ENCODE measurements at regions not wholly inside any gene's neighbourhood (a gene's known extent, or its start where the extent isn't known, plus 50 kb on each side); places are given as distances from the start of the nearest gene placed in this dataset.

GRCh38 chr4:162499478-162499877, 335.7 kb upstream of the FSTL5 start:
- intact Hi-C loops (cut with DNase I) = no loop called here
- Histone ChIP-seq H3K27ac (no peak overlapping the region), H3K36me3 (no peaks in the 10 kb centered on the region), H3K27me3 (no peaks in the 10 kb centered on the region), H3K4me3 (no peak overlapping the region), H3K4me1 (no peaks in the 10 kb centered on the region), H3K9me3 (no peaks in the 10 kb centered on the region)
- DNase-seq (ENCODE audit: extremely low spot score in 2 of 2) = no peak
- TF ChIP-seq CTCF (IDR thresholded peaks at IDR 0.05) = no peak
- no peak for TF ChIP-seq POLR2AphosphoS5 (IDR thresholded peaks at IDR 0.05; ENCODE audit: insufficient read depth in 1 of 2, low read depth in 1 of 2)

- intact Hi-C loops (cut with DNase I) = no loop called here
- Histone ChIP-seq H3K4me1 (no peaks in the 10 kb centered on the region), H3K4me3 (no peak overlapping the region), H3K27me3 (no peaks in the 10 kb centered on the region), H3K36me3 (no peaks in the 10 kb centered on the region), H3K9me3 (no peaks in the 10 kb centered on the region), H3K27ac (no peak overlapping the region)
- DNase-seq (ENCODE audit: extremely low spot score in 2 of 2) = no peak
- TF ChIP-seq POLR2AphosphoS5 (IDR thresholded peaks at IDR 0.05; ENCODE audit: insufficient read depth in 1 of 2, low read depth in 1 of 2) (no peak), POLR2A (IDR thresholded peaks at IDR 0.05) (no peak), CTCF (IDR thresholded peaks at IDR 0.05) (no peak)
Observed at GRCh38 chr4:162498168-162498567, 334.4 kb upstream of the FSTL5 start.

- Histone ChIP-seq H3K36me3 (no peaks in the 10 kb centered on the region), H3K27me3 (no peaks in the 10 kb centered on the region), H3K9me3 (no peaks in the 10 kb centered on the region), H3K27ac (no peak overlapping the region), H3K4me1 (no peaks in the 10 kb centered on the region), H3K4me3 (no peak overlapping the region)
- intact Hi-C loops (cut with DNase I) = no loop called here
- no peak for DNase-seq (ENCODE audit: extremely low spot score in 2 of 2)
- peak; percentile 58 to 83 (median 71) for TF ChIP-seq CTCF (IDR thresholded peaks at IDR 0.05)
- TF ChIP-seq POLR2A (IDR thresholded peaks at IDR 0.05) = no peak
- TF ChIP-seq POLR2AphosphoS5 (IDR thresholded peaks at IDR 0.05; ENCODE audit: insufficient read depth in 1 of 2, low read depth in 1 of 2) = no peak
Observed at GRCh38 chr4:162497564-162498167, 333.9 kb upstream of the FSTL5 start.

GRCh38 chr4:162494935-162495334, 331.1 kb upstream of the FSTL5 start:
- TF ChIP-seq CTCF (IDR thresholded peaks at IDR 0.05) = no peak
- TF ChIP-seq POLR2AphosphoS5 (IDR thresholded peaks at IDR 0.05; ENCODE audit: insufficient read depth in 1 of 2, low read depth in 1 of 2) = no peak
- TF ChIP-seq POLR2A (IDR thresholded peaks at IDR 0.05) = no peak
- Histone ChIP-seq H3K27me3 (no peaks in the 10 kb centered on the region), H3K36me3 (no peaks in the 10 kb centered on the region), H3K4me1 (no peaks in the 10 kb centered on the region), H3K9me3 (no peaks in the 10 kb centered on the region), H3K27ac (no peak overlapping the region), H3K4me3 (no peak overlapping the region)
- no peak for DNase-seq (ENCODE audit: extremely low spot score in 2 of 2)
- intact Hi-C loops (cut with DNase I) = no loop called here

GRCh38 chr4:162485486-162485885, 321.7 kb upstream of the FSTL5 start:
- Histone ChIP-seq H3K4me1 (no peaks in the 10 kb centered on the region), H3K27ac (no peak overlapping the region), H3K9me3 (no peaks in the 10 kb centered on the region), H3K27me3 (no peaks in the 10 kb centered on the region), H3K4me3 (no peak overlapping the region), H3K36me3 (no peaks in the 10 kb centered on the region)
- intact Hi-C loops (cut with DNase I) = no loop called here
- no peak for DNase-seq (ENCODE audit: extremely low spot score in 2 of 2)
- TF ChIP-seq CTCF (IDR thresholded peaks at IDR 0.05) = no peak
- no peak for TF ChIP-seq POLR2AphosphoS5 (IDR thresholded peaks at IDR 0.05; ENCODE audit: insufficient read depth in 1 of 2, low read depth in 1 of 2)
- no peak for TF ChIP-seq POLR2A (IDR thresholded peaks at IDR 0.05)

All from vagina (tissue), 2 donors.